ENCODE measurements at regions not wholly inside any gene's neighbourhood (a gene's known extent, or its start where the extent isn't known, plus 50 kb on each side); places are given as distances from the start of the nearest gene placed in this dataset.

DNA sequence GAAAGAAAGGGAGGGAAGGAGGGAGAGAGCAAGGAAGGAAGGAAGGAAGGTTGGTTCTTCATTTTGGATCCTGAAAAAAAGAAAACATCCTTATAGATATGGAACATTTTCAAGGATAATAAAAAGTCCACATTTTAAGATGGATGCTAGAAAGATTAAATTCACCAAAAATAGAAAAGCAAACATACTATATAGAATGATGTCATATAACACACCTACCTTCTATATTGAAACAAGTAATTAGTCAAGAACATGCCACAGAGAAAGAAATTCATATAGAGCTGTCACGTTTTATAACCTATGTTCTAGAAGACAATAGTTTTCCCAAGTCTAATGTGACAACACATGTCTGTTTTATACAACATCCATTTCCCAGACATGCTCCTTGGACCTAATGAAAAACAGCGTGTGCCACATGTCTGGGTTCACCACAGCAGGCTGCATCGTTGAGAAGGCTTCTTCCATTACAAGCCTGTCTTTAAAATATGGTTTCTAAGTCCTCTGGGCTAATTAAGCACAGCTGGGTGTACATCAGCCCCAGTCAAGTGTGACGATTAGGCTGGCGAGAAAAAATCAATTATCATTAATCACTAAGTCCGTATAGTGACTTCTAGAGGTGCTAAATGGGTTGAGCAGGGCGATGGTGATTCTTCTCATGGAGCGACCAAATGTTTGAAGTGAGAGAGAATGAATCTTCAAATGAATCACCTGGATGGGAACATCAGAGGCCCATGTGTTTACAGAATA lies 301.8 kb downstream of the TLE1 start:
- TF ChIP-seq POLR2A (IDR thresholded peaks at IDR 0.05), result no peak
- TF ChIP-seq, protein P1, sequence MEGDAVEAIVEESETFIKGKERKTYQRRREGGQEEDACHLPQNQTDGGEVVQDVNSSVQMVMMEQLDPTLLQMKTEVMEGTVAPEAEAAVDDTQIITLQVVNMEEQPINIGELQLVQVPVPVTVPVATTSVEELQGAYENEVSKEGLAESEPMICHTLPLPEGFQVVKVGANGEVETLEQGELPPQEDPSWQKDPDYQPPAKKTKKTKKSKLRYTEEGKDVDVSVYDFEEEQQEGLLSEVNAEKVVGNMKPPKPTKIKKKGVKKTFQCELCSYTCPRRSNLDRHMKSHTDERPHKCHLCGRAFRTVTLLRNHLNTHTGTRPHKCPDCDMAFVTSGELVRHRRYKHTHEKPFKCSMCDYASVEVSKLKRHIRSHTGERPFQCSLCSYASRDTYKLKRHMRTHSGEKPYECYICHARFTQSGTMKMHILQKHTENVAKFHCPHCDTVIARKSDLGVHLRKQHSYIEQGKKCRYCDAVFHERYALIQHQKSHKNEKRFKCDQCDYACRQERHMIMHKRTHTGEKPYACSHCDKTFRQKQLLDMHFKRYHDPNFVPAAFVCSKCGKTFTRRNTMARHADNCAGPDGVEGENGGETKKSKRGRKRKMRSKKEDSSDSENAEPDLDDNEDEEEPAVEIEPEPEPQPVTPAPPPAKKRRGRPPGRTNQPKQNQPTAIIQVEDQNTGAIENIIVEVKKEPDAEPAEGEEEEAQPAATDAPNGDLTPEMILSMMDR (IDR thresholded peaks at IDR 0.05 in 4 of 5, conservative IDR thresholded peaks at IDR 0.05 in 1 of 5), result no peak
